T-helper 1 cell treated with Interleukin-12 subunit alpha and Interleukin-12 subunit beta and Interleukin-4 antibody, amounts not matched to agents 30 ng/mL and 1 ng/mL, for 36 hours (primary cell): ENCODE measurements at regions not wholly inside any gene's neighbourhood (a gene's known extent, or its start where the extent isn't known, plus 50 kb on each side); places are given as distances from the start of the nearest gene placed in this dataset.
"Not testable (repeated sequence)": the region's sequence is repeated elsewhere in the genome, so short reads cannot be mapped to it uniquely, and the experiment has no call there.

Experiments used
- intact Hi-C: fragments of 100-400 bp; cut with micrococcal nuclease; formaldehyde crosslinking; loops from one replicate; pipeline ENCODE4 v1.15.1; 2024

- intact Hi-C loops, result no loop called here
Observed at GRCh38 chr9:115300874-115301273, 182.9 kb upstream of the TNC start.

- intact Hi-C loops, result no loop called here
Observed at GRCh38 chr9:115301581-115301980, 183.6 kb upstream of the TNC start.

GRCh38 chr9:115305543-115305942, 187.6 kb upstream of the TNC start:
- intact Hi-C loops, result no loop called here

- intact Hi-C loops, result no loop called here
Observed at GRCh38 chr9:115306865-115307264, 188.9 kb upstream of the TNC start.

- intact Hi-C loops, result no loop called here
Observed at GRCh38 chr9:115313545-115313944, 195.6 kb upstream of the TNC start.

- intact Hi-C loops, result no loop called here
Observed at GRCh38 chr9:115326461-115326860, 208.5 kb upstream of the TNC start.

GRCh38 chr9:115327436-115328122, 209.6 kb upstream of the TNC start:
- intact Hi-C loops, result no loop called here

- intact Hi-C loops, result no loop called here
Observed at GRCh38 chr9:115328228-115328627, 210.3 kb upstream of the TNC start.

- intact Hi-C loops, result no loop called here
Observed at GRCh38 chr9:115328677-115329076, 210.7 kb upstream of the TNC start.

- intact Hi-C loops, result no loop called here
Observed at GRCh38 chr9:115333277-115334070, 215.5 kb upstream of the TNC start.

GRCh38 chr9:115335439-115335838, 217.5 kb upstream of the TNC start:
- intact Hi-C loops, result no loop called here

- intact Hi-C loops, result no loop called here
Observed at GRCh38 chr9:115340314-115340713, 222.4 kb upstream of the TNC start.

GRCh38 chr9:115341426-115341825, 223.5 kb upstream of the TNC start:
- intact Hi-C loops, result no loop called here

- intact Hi-C loops, result not testable (repeated sequence)
Observed at GRCh38 chr9:115347776-115348175, 229.8 kb upstream of the TNC start.

- intact Hi-C loops, result not testable (repeated sequence)
Observed at GRCh38 chr9:115348936-115349335, 231.0 kb upstream of the TNC start.

- intact Hi-C loops, result no loop called here
Observed at GRCh38 chr9:115349542-115349941, 231.6 kb upstream of the TNC start.

GRCh38 chr9:115350548-115350947, 232.6 kb upstream of the TNC start:
- intact Hi-C loops, result no loop called here

- intact Hi-C loops, result no loop called here
Observed at GRCh38 chr9:115353681-115354080, 235.7 kb upstream of the TNC start.

GRCh38 chr9:115357821-115358220, 239.9 kb upstream of the TNC start:
- intact Hi-C loops, result no loop called here

- intact Hi-C loops, result no loop called here
Observed at GRCh38 chr9:115359017-115359780, 241.2 kb upstream of the TNC start.

- intact Hi-C loops, result no loop called here
Observed at GRCh38 chr9:115360122-115360521, 242.2 kb upstream of the TNC start.

- intact Hi-C loops, result no loop called here
Observed at GRCh38 chr9:115362101-115362500, 244.1 kb upstream of the TNC start.
